HG02981 (cell line): ENCODE measurements at regions not wholly inside any gene's neighbourhood (a gene's known extent, or its start where the extent isn't known, plus 50 kb on each side); places are given as distances from the start of the nearest gene placed in this dataset.

Experiments
- ATAC-seq: cut with Tn5 transposase; IDR thresholded peaks from one replicate; pipeline ENCODE4 v1.9.1; 2021; ENCODE audit warnings: mild to moderate bottlenecking, moderate library complexity; ENCODE audit not compliant: unreplicated experiment

GRCh38 chr10:6305401-6306321 lies 102.9 kb downstream of the PFKFB3 start:
- no peak for ATAC-seq

DNA sequence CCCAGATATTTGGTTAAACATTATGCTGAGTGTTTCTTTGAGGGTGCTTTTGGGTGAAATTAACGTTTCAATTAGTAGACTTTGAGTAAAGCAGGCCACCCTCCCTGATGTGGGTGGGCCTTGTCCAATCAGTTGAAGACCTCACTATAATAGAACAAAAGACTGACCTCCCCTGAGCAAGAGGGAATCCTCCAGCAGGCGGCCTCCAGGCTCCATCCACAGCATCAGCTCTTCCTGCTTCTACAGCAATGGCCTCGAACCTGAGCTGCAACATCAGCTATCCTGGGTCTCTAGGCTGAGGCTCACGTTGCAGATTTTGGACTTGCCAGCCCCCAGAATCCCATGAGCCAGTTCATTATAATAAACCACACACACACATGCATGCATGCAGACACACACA lies 104.2 kb downstream of the PFKFB3 start:
- no peak for ATAC-seq

DNA sequence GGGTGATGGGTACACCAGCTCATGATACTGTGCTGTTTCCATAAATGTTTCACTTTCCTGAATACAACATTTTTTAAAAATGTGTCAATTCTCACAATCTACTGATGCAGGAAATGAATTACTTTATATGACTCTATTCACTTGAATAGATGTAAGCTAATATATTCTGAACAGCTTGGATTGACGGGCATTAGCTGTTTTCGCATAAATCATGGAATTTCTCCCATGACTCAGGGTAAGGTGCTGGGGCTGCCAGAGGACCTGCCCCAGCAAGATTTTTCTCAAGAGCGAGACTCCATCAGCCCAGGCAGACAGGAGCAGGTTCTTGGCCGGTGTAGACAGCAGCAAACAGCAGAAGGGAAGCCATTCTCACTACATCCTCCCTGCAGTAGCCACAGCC lies 107.1 kb downstream of the PFKFB3 start:
- ATAC-seq = no peak

DNA sequence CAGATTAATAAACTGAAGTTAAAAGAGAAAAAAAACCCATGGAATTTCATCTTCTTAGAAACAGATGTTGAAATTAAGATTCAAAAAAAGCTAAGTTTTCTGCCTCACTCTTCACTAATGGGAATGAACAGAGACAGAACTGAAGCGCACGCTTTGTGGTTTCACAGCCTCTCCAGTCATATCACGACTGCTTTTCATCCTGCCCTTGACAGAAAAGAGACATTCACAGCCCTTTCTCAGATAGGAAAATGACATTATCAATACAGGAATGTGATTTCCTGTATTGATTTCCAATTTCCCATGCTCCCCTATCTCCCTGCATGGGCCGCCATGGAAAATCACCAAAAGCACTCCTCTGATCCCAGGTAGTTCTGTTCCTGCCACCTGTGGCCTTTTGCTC lies 108.2 kb downstream of the PFKFB3 start:
- no peak for ATAC-seq

DNA sequence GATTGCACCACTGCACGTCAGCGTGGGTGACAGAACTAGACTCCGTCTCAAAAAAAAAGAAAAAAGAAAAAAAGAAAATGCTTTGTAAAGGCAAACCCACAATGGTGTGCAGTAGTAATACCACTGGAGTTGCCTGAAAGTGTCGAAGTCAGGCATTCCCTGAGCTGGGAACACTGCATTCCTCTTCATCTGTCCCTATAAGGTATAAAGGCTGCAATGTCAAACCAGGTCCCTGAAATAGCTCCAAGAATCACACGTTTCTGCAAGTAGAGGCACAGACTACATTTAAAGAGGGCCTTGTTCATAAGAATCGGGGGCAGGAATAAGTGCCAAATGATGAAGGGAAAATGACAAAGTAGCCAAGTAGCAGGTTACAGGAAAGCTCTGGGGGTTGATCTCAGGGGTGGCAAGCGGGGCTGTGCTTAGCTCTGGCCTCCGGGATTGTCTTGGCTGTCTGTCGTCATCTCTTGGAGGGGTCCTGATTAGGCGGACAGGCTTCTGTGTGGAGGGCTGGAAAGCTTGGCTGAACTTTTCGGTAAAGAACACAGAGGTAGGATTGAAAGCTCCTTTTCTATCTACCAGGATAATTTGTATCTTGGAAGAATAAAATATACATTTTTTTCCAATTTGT lies 109.1 kb downstream of the PFKFB3 start:
- no peak for ATAC-seq

GRCh38 chr10:6312636-6313035 lies 109.9 kb downstream of the PFKFB3 start:
- no peak for ATAC-seq

DNA sequence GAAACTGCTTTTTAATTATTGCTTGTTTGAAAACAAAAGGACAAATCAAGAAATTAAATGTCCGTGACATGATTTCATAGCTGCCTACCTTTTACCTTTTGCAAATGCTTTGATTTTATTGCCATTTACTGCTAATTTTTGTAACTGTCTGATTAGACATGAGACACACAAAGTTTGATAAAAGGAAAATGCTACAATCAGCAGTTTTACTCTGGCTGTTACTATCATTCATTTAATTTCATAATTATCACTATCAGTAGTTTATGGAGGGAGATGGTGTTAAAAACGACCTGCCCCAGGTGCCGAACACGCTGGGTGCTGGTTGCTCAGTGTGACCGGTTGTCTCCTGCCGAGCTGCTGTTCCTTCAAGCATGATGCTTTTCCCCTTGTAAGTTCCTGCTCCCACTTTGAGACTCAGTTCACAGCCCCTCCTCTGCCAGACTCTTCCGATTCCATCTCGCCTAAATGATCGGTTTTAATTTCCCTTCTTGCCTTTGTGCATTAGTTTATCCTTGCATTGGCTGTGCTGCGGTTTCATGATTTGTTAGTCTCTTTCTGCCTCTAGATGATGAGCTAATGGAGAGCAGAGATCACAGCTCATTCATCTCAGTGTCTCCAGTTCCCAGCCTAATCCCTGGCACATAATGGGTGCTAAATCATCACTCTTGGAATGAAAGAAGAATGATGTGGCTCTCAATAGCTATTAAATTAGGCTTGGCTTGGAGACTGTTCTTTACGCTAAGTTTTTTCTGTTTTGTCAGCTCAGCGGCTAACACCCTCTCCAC lies 110.6 kb downstream of the PFKFB3 start:
- no peak for ATAC-seq

DNA sequence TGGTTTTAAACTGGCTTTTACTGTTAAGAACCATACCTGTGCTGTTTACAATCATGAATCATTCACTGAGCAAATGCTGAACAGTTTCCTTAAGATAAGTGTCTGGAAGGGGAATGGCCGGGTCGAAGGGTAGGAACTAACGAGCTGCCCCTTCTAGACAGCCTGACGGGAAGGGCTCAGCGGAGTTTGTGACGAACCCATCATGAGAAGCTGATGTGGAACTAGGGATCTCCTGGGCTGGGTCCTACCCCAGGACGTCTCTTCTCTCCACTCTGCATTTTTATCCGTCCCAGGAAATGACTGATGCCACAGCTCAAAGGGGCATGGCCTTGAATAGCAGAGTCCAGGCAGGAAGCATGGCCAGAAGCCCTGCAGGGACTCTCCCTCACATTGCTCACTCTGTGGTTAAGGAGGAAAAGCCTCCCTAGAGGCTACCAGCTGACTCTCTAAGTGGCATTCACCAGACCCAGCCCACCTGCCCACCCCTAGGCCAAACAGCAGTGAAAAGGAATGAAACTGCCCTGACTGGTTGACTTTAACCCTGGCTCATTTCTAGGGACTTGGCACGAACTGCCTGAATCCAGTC lies 112.0 kb downstream of the PFKFB3 start:
- no peak for ATAC-seq

DNA sequence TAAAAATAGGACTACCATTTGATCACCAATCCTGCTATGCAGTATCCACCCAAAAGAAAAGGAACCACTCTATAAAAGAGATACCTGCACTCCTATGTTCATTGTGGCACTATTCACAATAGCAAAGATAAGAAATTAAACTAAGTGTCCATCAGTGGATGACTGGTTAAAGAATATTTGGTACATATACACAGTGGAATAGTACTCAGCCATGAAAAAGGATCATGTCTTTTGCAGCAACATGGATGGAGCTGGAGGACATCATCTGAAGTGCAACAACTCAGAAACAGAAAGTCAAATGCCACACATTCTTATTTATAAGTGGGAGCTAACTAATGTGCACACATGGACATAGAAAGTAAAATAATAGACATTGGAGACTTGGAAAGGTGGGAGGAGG lies 116.4 kb downstream of the PFKFB3 start:
- no peak for ATAC-seq

DNA sequence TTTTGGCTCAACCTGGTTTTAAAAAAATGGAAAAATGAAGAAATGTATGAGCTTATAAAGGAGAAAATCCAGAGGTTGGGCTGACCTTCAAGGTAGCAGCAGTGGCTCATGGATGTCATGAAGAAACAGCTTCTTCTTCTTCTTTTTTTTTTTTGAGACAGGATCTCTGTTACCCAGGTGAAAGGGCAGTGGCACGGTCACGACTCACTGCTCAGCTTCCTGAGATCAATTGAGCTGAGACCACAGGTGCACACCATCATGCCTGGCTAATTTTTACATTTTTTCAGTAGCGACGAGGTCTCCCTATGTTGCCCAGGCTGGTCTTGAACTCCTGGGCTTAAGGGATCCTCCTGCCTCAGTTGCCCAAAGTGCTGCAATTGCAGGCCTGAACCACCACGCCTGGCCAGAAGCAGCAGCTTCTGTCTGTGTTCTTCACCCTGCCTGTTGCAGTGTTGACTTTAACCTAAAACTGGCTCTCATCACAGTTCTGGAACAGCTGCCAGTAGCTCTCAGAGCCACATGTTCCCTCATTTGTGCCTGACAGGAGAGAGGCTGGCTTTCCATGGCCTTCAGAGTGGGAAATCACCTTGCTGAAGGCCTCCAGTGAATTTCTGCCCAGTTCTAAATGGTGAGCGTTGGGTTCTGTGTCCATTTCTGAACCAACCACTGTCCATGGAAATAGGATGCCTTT lies 117.7 kb downstream of the PFKFB3 start:
- ATAC-seq = peak; percentile 59

- ATAC-seq = no peak
These were observed 119.1 kb downstream of the PFKFB3 start for GRCh38 chr10:6321880-6322279.

DNA sequence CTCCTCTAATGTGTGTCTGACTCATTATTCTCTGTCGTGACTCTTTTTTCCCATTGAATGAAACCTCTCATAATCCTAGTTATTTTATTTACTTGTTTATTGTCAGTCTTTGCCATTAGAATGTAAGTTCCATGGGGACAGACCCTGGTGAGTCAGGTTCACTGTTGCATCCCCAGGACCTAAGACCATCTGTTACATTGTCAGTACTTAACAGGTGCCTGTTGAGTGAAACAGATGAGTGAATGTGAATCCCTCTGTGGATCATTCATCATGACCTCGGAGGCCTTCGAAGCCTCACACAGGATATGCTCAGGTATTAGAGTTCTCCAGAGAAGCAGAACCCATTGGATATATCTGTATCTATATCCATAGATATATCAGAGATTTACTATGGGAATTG lies 120.1 kb downstream of the PFKFB3 start:
- no peak for ATAC-seq

DNA sequence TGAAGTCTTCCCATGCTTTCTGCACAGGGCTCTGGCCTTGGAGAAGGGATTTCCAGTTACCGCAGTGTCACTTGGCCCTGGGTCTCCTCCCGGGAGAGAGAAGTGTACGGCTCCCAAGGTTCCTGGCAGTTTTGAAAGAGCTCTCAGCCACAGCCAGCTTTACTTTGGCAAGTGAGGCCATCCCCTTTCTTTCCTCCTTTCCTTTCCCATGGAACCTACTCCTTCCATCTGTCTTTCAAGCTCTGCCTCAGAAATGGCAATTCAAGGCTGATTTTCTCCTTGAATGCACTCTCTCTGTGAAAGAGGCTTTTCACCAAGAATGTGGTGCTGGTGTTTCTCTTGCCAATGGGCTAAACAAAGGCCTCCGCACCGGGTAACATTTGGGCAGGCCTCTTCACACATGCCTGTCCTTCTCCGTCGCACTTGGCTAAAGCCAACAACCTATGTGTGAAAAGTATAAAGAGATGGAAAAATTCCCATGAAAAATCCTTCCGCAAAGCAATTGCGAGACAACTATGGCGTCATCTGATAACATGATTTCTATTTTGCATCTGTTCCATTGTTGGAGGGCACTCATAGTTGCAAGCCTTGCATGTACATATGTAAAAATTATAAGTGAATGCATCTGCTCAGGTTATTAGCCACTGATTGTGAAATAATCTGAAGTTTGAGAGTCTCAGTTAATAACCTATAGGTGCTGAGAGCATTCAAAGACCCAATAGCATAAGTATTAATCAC lies 125.4 kb downstream of the PFKFB3 start:
- ATAC-seq = no peak

- ATAC-seq = no peak
These were observed 126.1 kb downstream of the PFKFB3 start for GRCh38 chr10:6328699-6329423.

DNA sequence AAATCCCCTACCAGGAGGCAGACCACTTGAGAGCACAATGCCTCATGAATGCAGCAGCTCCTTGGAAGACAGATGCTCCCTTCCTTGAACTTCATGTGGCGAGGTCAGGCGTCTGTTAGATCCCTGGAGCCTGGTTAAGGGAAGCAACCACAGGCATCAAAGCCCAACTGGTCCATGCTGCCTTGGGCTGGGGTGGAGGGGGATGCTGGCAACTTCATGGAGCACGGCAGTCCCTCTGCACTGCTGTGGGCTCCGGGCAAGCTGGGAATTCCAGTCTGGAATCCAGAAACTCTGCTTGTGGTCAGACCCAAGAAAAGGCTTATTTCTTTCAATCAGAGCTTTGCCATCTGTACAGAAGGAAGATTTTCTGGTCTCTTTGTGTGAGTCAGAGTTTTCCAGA lies 130.4 kb downstream of the PFKFB3 start:
- no peak for ATAC-seq

DNA sequence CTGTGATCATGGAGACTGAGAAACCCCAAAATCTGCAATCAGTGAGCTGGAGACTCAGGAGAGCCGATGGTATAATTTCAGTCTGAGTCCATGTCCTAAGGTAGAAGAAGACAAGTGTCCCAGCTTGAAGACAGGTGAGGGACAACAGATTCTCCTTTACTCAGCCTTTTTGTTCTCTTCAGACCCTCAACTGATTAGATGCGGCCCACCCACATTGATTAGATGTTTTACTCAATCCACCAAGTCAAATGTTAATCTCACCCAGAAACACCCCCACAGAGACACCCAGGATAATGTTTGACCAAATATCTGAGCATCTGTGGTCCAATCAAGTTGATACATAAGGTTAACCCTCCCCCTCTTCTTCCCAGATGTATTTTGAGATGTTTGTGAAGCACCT lies 131.2 kb downstream of the PFKFB3 start:
- ATAC-seq = no peak

GRCh38 chr10:6336016-6336415 lies 133.3 kb downstream of the PFKFB3 start:
- no peak for ATAC-seq

GRCh38 chr10:6337382-6337781 lies 134.7 kb downstream of the PFKFB3 start:
- no peak for ATAC-seq

DNA sequence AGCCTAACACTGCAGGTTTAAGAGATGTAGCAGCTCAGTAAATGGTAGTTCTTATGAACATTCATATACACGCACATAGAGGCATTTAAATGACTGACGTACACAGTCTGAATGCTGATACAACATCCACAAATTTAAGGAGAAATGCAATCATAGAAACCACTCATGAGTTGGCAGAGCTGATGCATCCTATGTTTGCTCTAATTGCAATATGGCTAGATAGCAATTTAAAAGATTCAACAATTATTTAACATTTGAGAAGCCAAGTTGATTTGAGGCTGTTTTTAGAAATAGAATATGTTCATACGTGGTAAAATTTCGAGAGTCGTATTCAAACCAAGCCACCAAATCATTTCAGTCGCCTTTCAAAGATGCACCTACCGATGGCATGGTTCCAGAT lies 135.6 kb downstream of the PFKFB3 start:
- ATAC-seq = no peak
